Fibroblast of skin of abdomen (primary cell): ENCODE measurements at regions not wholly inside any gene's neighbourhood (a gene's known extent, or its start where the extent isn't known, plus 50 kb on each side); places are given as distances from the start of the nearest gene placed in this dataset.
"Not testable (repeated sequence)": the region's sequence is repeated elsewhere in the genome, so short reads cannot be mapped to it uniquely, and the experiment has no call there.

ENCODE experiments used
- DNase-seq: peaks from one replicate; pipeline ENCODE4 v3.0.0-alpha.2; 2013

- no peak for DNase-seq
Measured at GRCh38 chr2:184006998-184007397, 591.3 kb upstream of the ZNF804A start.

GRCh38 chr2:184026961-184027360 lies 571.4 kb upstream of the ZNF804A start:
- no peak for DNase-seq

GRCh38 chr2:184030245-184030644 lies 568.1 kb upstream of the ZNF804A start:
- DNase-seq = no peak

- DNase-seq = no peak
Measured at GRCh38 chr2:184030989-184031388, 567.3 kb upstream of the ZNF804A start.

GRCh38 chr2:184031402-184032147 lies 566.8 kb upstream of the ZNF804A start:
- DNase-seq = no peak

GRCh38 chr2:184032983-184033382 lies 565.3 kb upstream of the ZNF804A start:
- DNase-seq = peak; percentile 26

GRCh38 chr2:184037273-184037672 lies 561.1 kb upstream of the ZNF804A start:
- no peak for DNase-seq

- no peak for DNase-seq
Measured at GRCh38 chr2:184039493-184039892, 558.8 kb upstream of the ZNF804A start.

- DNase-seq = no peak
Measured at GRCh38 chr2:184040230-184040629, 558.1 kb upstream of the ZNF804A start.

GRCh38 chr2:184041077-184041476 lies 557.3 kb upstream of the ZNF804A start:
- peak; percentile 9 for DNase-seq

GRCh38 chr2:184041777-184042176 lies 556.6 kb upstream of the ZNF804A start:
- peak; percentile 8 for DNase-seq

GRCh38 chr2:184047536-184047935 lies 550.8 kb upstream of the ZNF804A start:
- no peak for DNase-seq

GRCh38 chr2:184049566-184049965 lies 548.8 kb upstream of the ZNF804A start:
- DNase-seq = no peak

- DNase-seq = no peak
Measured at GRCh38 chr2:184053326-184053725, 545.0 kb upstream of the ZNF804A start.

GRCh38 chr2:184054419-184054818 lies 543.9 kb upstream of the ZNF804A start:
- DNase-seq = not testable (repeated sequence)

GRCh38 chr2:184057910-184058309 lies 540.4 kb upstream of the ZNF804A start:
- DNase-seq = no peak

GRCh38 chr2:184060268-184060667 lies 538.1 kb upstream of the ZNF804A start:
- not testable (repeated sequence) for DNase-seq

- DNase-seq = no peak
Measured at GRCh38 chr2:184067502-184067901, 530.8 kb upstream of the ZNF804A start.

GRCh38 chr2:184072470-184072869 lies 525.9 kb upstream of the ZNF804A start:
- no peak for DNase-seq

GRCh38 chr2:184078496-184078895 lies 519.8 kb upstream of the ZNF804A start:
- DNase-seq = no peak

GRCh38 chr2:184091456-184091855 lies 506.9 kb upstream of the ZNF804A start:
- DNase-seq = no peak

GRCh38 chr2:184113696-184114403 lies 484.5 kb upstream of the ZNF804A start:
- no peak for DNase-seq

GRCh38 chr2:184114439-184114838 lies 483.9 kb upstream of the ZNF804A start:
- no peak for DNase-seq
